ENCODE measurements at regions not wholly inside any gene's neighbourhood (a gene's known extent, or its start where the extent isn't known, plus 50 kb on each side); places are given as distances from the start of the nearest gene placed in this dataset.

DNA sequence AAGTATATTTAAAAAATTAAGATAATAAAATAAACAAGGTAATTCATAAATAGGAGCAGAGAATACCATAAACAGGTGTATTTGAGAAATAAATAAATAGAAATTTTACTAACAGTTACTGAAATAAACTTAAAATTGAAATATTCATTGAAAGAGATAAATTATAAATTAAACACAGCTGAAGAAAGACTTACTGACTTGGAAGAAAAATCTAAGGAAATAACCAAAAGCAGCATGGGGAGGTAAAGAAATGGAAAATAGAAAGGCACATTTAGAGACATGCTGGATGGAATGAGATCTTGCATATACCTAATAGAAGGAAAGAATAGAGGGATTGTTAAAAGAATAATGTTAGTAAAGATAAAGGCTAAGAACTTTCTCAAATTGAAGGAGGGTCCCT is 96.3 kb downstream of the SOX11 start:
- H3K27ac ChIP-seq (ENCODE audit: low read depth, low read length) = no peak overlapping the region
- POLR2A ChIA-PET (ENCODE audit: partially characterized antibody) = no interaction called here
- H3K14ac ChIP-seq (ENCODE audit: insufficient read length) = no peak overlapping the region

More for the DNA sequence above, 96.3 kb downstream of the SOX11 start:
- FAIRE-seq (no peak), DNase-seq (ENCODE audit: low read depth in 1 of 2, low spot score in 2 of 2) (no peak)
- Histone ChIP-seq H3K23ac (ENCODE audit: insufficient read length) (no peak overlapping the region), H3K56ac (replicated peaks; ENCODE audit: insufficient read length, low read depth, low read length) (no peak overlapping the region), H3K4me1 (replicated peaks in 1 of 4; ENCODE audit: control insufficient read depth in 3 of 4, insufficient read depth in 4 of 4, low read length in 3 of 4) (no peaks in the 10 kb centered on the region), H2BK5ac (ENCODE audit: low read depth, low read length) (no peak overlapping the region), H3K23me2 (ENCODE audit: low read depth, low read length) (0 out of 2 replicates have a peak, but pooled peaks cover 2% of the 10 kb centered on the region), H2BK120ac (replicated peaks; ENCODE audit: low read depth, low read length) (no peak overlapping the region), H3K4me2 (ENCODE audit: insufficient read depth in 1 of 2, low read depth in 2 of 2, low read length in 2 of 2) (no peak overlapping the region), H3K9ac (replicated peaks in 1 of 4; ENCODE audit: extremely low read depth in 1 of 4, low read depth in 3 of 4, low read length in 3 of 4) (no peak overlapping the region), H2AFZ (ENCODE audit: low read length) (no peak overlapping the region), H3K18ac (ENCODE audit: extremely low read depth, low read length) (no peak overlapping the region), H2BK15ac (ENCODE audit: low read length) (no peak overlapping the region), H3K9me3 (ENCODE audit: insufficient read depth in 2 of 2, low read depth in 1 of 2, low read length in 1 of 2) (peaks cover 6 to 13% of the 10 kb centered on the region in 2 experiments), H4K20me1 (replicated peaks in 1 of 2; ENCODE audit: control insufficient read depth in 1 of 2, insufficient read depth in 2 of 2, low read length in 2 of 2) (no peaks in the 10 kb centered on the region), H2AK5ac (ENCODE audit: low read depth, low read length) (no peak overlapping the region), H4K8ac (ENCODE audit: extremely low read depth, insufficient read depth, low read length) (no peak overlapping the region), H4K5ac (ENCODE audit: insufficient read length, low read depth, low read length) (no peak overlapping the region), H2BK20ac (ENCODE audit: low read length) (no peak overlapping the region), H3K36me3 (ENCODE audit: control insufficient read depth in 2 of 4, insufficient read depth in 4 of 4, low read length in 3 of 4) (peaks cover 0 to 4% (median 0%) of the 10 kb centered on the region in 4 experiments; a peak in 1 of 8 replicates), H3K4ac (replicated peaks; ENCODE audit: insufficient read length, low read depth, low read length) (no peak overlapping the region), H4K91ac (replicated peaks; ENCODE audit: insufficient read length, low read length) (no peak overlapping the region), H3K79me2 (ENCODE audit: control insufficient read depth in 1 of 2, insufficient read depth in 2 of 2, low read length in 2 of 2) (no peaks in the 10 kb centered on the region), H2BK12ac (ENCODE audit: low read depth, low read length) (no peak overlapping the region), H3K79me1 (ENCODE audit: low read depth, low read length) (no peaks in the 10 kb centered on the region), H3K27me3 (replicated peaks in 1 of 4; ENCODE audit: control insufficient read depth in 3 of 4, extremely low read depth in 1 of 4, insufficient read depth in 3 of 4, low read length in 3 of 4) (no peaks in the 10 kb centered on the region), H3K4me3 (ENCODE audit: extremely low read depth in 1 of 4, insufficient read depth in 2 of 4, low read depth in 3 of 4, low read length in 4 of 4) (no peak overlapping the region)
- peak in 1 of 2 experiments; percentile 50; a peak in 1 of 4 replicates for TF ChIP-seq HDAC2 (IDR thresholded peaks at IDR 0.05; ENCODE audit: borderline replicate concordance in 1 of 2, low read depth in 2 of 2, low read length in 2 of 2)
- no peak for TF ChIP-seq POLR2AphosphoS5 (IDR thresholded peaks at IDR 0.05; ENCODE audit: low read depth, low read length)
- no peak for TF ChIP-seq RNF2 (IDR thresholded peaks at IDR 0.05; ENCODE audit: borderline replicate concordance, low read depth, low read length, missing control alignments, poor library complexity, severe bottlenecking)
- peak; percentile 42; the same call in 1 of the 2 replicates for TF ChIP-seq KDM1A (IDR thresholded peaks at IDR 0.05; ENCODE audit: borderline replicate concordance, low read length)
- CTCF ChIA-PET (ENCODE audit: partially characterized antibody) = no interaction called here

Data from H1 (cell line).